Tibial nerve (tissue), 4 donors: ENCODE measurements at regions not wholly inside any gene's neighbourhood (a gene's known extent, or its start where the extent isn't known, plus 50 kb on each side); places are given as distances from the start of the nearest gene placed in this dataset.

Experiments
- CTCF ChIP-seq, 5 experiments: fragments of 200-600 bp in 3 of 5; fragments of 450-650 bp in 2 of 5; sonication (generic) in 3 of 5; IDR thresholded peaks; one replicate each; pipeline ENCODE4 v1.5.1; 2016 to 2019; ENCODE audit warnings: antibody characterized with exemption in 5 of 5, mild to moderate bottlenecking in 3 of 5, moderate library complexity in 2 of 5
- EP300 ChIP-seq, 2 donors: sonication (generic); formaldehyde crosslinking; IDR thresholded peaks; one replicate each; pipeline ENCODE4 v1.6.1; 2017; ENCODE audit warnings: antibody characterized with exemption in 2 of 2, mild to moderate bottlenecking in 1 of 2
- POLR2A ChIP-seq, 2 donors: fragments of 450-650 bp; IDR thresholded peaks; one replicate each; pipeline ENCODE4 v1.6.1; 2017; ENCODE audit warnings: antibody characterized with exemption in 2 of 2, mild to moderate bottlenecking in 2 of 2, moderate library complexity in 2 of 2

DNA sequence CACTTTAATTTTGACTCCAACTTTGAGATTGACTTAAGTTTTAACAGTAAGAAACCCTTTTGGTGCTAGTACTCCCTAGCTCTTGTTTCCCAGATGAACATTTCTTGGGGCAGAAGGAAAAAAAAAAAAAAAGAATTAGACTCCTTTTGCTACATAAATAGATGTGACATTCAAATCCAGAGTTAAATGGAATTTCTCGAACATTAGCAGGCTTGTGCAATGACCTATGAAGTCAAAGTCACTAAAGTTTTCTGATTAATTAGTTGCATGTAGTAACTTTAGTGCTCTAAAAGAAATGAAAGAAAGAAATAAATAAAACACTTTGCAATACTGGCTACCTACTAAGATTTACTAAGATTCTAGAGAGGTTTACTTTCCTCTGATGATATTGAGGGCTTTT lies 106.8 kb downstream of the TMEM174 start:
- no peak for TF ChIP-seq CTCF (IDR thresholded peaks at IDR 0.05)
- no peak for TF ChIP-seq EP300 (IDR thresholded peaks at IDR 0.05)
- TF ChIP-seq POLR2A (IDR thresholded peaks at IDR 0.05), result no peak
